Sigmoid colon (tissue), 4 donors: ENCODE measurements at regions not wholly inside any gene's neighbourhood (a gene's known extent, or its start where the extent isn't known, plus 50 kb on each side); places are given as distances from the start of the nearest gene placed in this dataset.

Experiments used
- CTCF ChIP-seq, 4 experiments: fragments of 450-650 bp in 3 of 4; fragments of 200-600 bp in 1 of 4; IDR thresholded peaks; one replicate each; pipeline ENCODE4 v1.5.1; 2016 to 2019; ENCODE audit warnings: antibody characterized with exemption in 4 of 4, mild to moderate bottlenecking in 3 of 4, moderate library complexity in 2 of 4
- EP300 ChIP-seq, 4 donors: sonication (generic); formaldehyde crosslinking; IDR thresholded peaks; one replicate each; pipeline ENCODE4 v1.6.1; 2017; ENCODE audit warnings: antibody characterized with exemption in 4 of 4
- POLR2A ChIP-seq, 2 donors: fragments of 450-650 bp; IDR thresholded peaks; one replicate each; pipeline ENCODE4 v1.6.1; 2016; ENCODE audit warnings: antibody characterized with exemption in 2 of 2, mild to moderate bottlenecking in 2 of 2, moderate library complexity in 2 of 2
- POLR2AphosphoS5 ChIP-seq, 4 donors: sonication (generic); formaldehyde crosslinking; IDR thresholded peaks; one replicate each; pipeline ENCODE4 v1.6.1; 2017; ENCODE audit warnings: antibody characterized with exemption in 4 of 4

GRCh38 chr4:144360146-144360793 lies 219.8 kb upstream of the GYPA start:
- TF ChIP-seq CTCF (IDR thresholded peaks at IDR 0.05) (no peak), POLR2AphosphoS5 (IDR thresholded peaks at IDR 0.05) (no peak), POLR2A (IDR thresholded peaks at IDR 0.05) (no peak), EP300 (IDR thresholded peaks at IDR 0.05) (no peak)
